Thyroid gland (tissue), 4 donors: ENCODE measurements at regions not wholly inside any gene's neighbourhood (a gene's known extent, or its start where the extent isn't known, plus 50 kb on each side); places are given as distances from the start of the nearest gene placed in this dataset.

Experiments
- DNase-seq, 2 donors: peaks; one replicate each; pipeline ENCODE4 v3.0.0-alpha.2; 2019
- H3K27ac ChIP-seq, 3 donors: fragments of 200-600 bp; sonication (generic); 1 replicate in 2 of 3; 2 replicates in 1 of 3; pipeline ENCODE4 v1.5.1; 2016 to 2019; ENCODE audit warnings: mild to moderate bottlenecking in 1 of 3, moderate library complexity in 1 of 3
- H3K27me3 ChIP-seq: fragments of 200-600 bp; sonication (generic); one replicate; pipeline ENCODE4 v1.5.1; 2019
- H3K36me3 ChIP-seq, 2 donors: fragments of 200-600 bp; sonication (generic); one replicate each; pipeline ENCODE4 v1.5.1; 2016 to 2019
- H3K4me1 ChIP-seq, 2 donors: fragments of 200-600 bp; sonication (generic); one replicate each; pipeline ENCODE4 v1.5.1; 2017 to 2019
- H3K4me3 ChIP-seq, 3 donors: fragments of 200-600 bp; sonication (generic); replicated peaks in 1 of 3; 1 replicate in 2 of 3; 2 replicates in 1 of 3; pipeline ENCODE4 v1.5.1; 2016; ENCODE audit warnings: mild to moderate bottlenecking in 1 of 3
- H3K9me3 ChIP-seq: fragments of 200-600 bp; sonication (generic); one replicate; pipeline ENCODE4 v1.5.1; 2017
- POLR2A ChIP-seq, 2 donors: fragments of 450-650 bp; IDR thresholded peaks; one replicate each; pipeline ENCODE4 v1.6.1; 2017; ENCODE audit warnings: antibody characterized with exemption in 2 of 2, mild to moderate bottlenecking in 2 of 2, moderate library complexity in 1 of 2
- WGBS, 2 donors: methylation state at CpG; one replicate each; pipeline ENCODE4 v1.1.5; 2017; 5-methylcytosine and 5-hydroxymethylcytosine counted together
- intact Hi-C: fragments of 100-400 bp; cut with DNase I; formaldehyde crosslinking; loops from one replicate; pipeline ENCODE4 v1.15.1; 2023
- TF ChIP-seq, protein P1 (sequence below), 6 experiments: fragments of 200-600 bp in 3 of 6; fragments of 450-650 bp in 3 of 6; sonication (generic) in 3 of 6; IDR thresholded peaks; one replicate each; pipeline ENCODE4 v1.5.1; 2016 to 2019; ENCODE audit warnings: antibody characterized with exemption in 6 of 6, mild to moderate bottlenecking in 2 of 6, inconsistent platforms in 1 of 6, moderate library complexity in 1 of 6

DNA sequence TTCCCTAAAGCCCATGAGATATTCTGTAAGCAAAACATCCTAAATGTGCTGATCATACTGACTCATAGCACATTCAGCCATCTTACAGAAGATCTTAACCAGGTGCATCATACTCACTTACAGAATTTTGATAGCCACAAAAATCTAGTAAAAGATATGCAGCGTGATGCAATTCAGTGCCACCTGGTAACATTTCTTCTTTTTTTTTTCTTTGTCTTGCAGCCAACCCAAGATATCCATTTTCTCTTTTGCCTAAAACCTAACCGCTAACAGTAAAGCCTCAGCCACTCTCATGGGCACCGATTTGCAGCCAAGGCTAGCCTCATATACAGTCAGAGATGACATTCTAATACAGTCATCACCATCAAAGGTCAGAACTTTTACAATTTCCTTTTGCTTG lies 293.3 kb downstream of the HACE1 start:
- Histone ChIP-seq H3K9me3 (no peaks in the 10 kb centered on the region), H3K27ac (no peak overlapping the region), H3K4me3 (no peak overlapping the region), H3K27me3 (no peaks in the 10 kb centered on the region), H3K4me1 (no peaks in the 10 kb centered on the region), H3K36me3 (no peaks in the 10 kb centered on the region)
- 77 to 82% methylated on average over 3 of the region's 3 CpGs for WGBS, 2 donors
- DNase-seq, result no peak
- intact Hi-C loops, result no loop called here
- TF ChIP-seq POLR2A (IDR thresholded peaks at IDR 0.05), result no peak
- TF ChIP-seq, protein P1, sequence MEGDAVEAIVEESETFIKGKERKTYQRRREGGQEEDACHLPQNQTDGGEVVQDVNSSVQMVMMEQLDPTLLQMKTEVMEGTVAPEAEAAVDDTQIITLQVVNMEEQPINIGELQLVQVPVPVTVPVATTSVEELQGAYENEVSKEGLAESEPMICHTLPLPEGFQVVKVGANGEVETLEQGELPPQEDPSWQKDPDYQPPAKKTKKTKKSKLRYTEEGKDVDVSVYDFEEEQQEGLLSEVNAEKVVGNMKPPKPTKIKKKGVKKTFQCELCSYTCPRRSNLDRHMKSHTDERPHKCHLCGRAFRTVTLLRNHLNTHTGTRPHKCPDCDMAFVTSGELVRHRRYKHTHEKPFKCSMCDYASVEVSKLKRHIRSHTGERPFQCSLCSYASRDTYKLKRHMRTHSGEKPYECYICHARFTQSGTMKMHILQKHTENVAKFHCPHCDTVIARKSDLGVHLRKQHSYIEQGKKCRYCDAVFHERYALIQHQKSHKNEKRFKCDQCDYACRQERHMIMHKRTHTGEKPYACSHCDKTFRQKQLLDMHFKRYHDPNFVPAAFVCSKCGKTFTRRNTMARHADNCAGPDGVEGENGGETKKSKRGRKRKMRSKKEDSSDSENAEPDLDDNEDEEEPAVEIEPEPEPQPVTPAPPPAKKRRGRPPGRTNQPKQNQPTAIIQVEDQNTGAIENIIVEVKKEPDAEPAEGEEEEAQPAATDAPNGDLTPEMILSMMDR (IDR thresholded peaks at IDR 0.05), result no peak

DNA sequence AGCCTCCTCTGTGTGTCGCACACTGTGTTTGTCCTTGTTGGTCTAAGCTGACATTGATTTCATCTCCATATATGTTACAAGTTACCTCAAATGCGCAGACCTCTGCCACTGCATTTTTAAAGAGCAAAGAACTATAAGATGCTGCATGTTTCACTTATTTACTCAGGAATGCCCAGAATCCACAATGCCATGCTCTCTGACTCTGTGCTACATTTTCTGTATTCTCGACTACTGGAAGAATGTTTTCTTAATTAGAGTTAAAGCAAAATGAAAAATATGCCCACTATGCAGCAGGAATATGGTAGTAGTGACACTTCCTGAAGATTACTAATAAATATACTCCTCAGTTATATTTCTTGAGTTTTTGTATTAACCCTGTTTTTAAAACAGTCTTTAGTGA lies 296.4 kb downstream of the HACE1 start:
- Histone ChIP-seq H3K4me1 (no peaks in the 10 kb centered on the region), H3K36me3 (no peaks in the 10 kb centered on the region), H3K27me3 (no peaks in the 10 kb centered on the region), H3K9me3 (no peaks in the 10 kb centered on the region), H3K4me3 (no peak overlapping the region), H3K27ac (no peak overlapping the region)
- intact Hi-C loops, result no loop called here
- WGBS, 2 donors, result 74 to 75% methylated on average over 3 of the region's 3 CpGs
- TF ChIP-seq, protein P1 (IDR thresholded peaks at IDR 0.05), result no peak
- no peak for TF ChIP-seq POLR2A (IDR thresholded peaks at IDR 0.05)
- DNase-seq, result no peak

DNA sequence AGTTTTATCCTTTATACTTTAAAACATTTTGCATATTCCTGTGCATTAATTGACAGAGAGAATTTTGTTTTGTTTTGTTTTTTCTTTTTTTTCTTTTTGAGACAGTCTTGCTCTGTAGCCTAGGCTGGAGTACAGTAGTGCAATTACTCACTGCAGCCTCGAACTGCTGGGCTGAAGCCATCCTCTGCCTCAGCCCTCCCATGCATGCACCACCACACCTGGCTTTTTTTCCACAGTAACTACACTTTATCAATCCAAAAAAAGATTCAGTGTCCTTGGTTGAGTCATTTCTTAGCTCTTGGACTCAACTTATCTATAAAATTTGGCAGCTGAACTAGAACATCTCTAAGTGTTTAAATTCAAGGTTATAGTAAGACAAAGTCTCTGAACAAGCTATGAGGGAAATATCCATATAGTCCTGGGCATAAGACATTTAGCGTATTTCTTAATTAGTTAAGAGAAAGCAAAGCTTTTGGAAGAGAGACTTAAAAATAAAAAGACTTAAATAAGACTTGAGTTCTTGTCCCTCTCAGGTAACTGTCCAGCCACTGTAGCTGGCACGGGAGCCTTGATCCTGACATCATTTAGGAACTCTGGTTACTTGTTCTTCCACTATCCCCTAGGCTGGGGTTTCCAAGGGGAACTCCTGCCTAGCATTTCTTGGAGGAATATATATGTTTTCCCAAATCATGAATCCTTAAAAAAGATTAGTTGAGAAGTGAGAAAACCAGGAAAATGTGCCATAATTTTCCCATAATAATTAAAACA lies 300.1 kb downstream of the HACE1 start:
- WGBS, 2 donors, result 83 to 88% methylated on average over 3 of the region's 3 CpGs
- intact Hi-C loops, result no loop called here
- no peak for DNase-seq

DNA sequence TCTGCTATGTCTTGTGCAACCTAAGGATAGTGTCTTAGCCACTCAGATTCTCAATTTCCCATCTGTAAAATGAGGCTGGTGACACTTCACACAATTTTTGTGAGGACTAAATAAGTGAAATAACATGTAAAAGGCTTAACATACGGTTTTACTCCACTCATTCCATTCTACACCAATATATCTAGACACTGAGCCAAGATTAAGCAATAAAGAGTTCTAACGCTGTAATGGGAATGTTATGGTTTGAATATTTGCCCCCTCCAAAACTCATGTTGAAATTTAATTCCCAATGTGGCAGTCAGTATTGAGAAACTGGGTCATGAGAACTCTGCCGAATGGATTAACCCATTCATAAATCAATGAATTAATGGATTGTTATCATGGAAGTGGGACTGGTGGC lies 301.0 kb downstream of the HACE1 start:
- TF ChIP-seq POLR2A (IDR thresholded peaks at IDR 0.05), result no peak
- TF ChIP-seq, protein P1 (IDR thresholded peaks at IDR 0.05), result no peak
- H3K36me3 ChIP-seq, result no peaks in the 10 kb centered on the region
- H3K9me3 ChIP-seq, result no peaks in the 10 kb centered on the region
- H3K4me1 ChIP-seq, result no peaks in the 10 kb centered on the region
- no peaks in the 10 kb centered on the region for H3K27me3 ChIP-seq
- DNase-seq, result no peak
- H3K27ac ChIP-seq, result no peak overlapping the region
- H3K4me3 ChIP-seq, result no peak overlapping the region
- intact Hi-C loops, result no loop called here
- 75 to 82% methylated on average over 3 of the region's 3 CpGs for WGBS, 2 donors

More for the DNA sequence above, 300.1 kb downstream of the HACE1 start:
- no peaks in the 10 kb centered on the region for H3K4me1 ChIP-seq
- H3K4me3 ChIP-seq, result no peak overlapping the region
- H3K36me3 ChIP-seq, result no peaks in the 10 kb centered on the region
- H3K27ac ChIP-seq, result no peak overlapping the region
- no peaks in the 10 kb centered on the region for H3K9me3 ChIP-seq
- TF ChIP-seq, protein P1 (IDR thresholded peaks at IDR 0.05), result no peak
- TF ChIP-seq POLR2A (IDR thresholded peaks at IDR 0.05), result no peak
- H3K27me3 ChIP-seq, result no peaks in the 10 kb centered on the region

DNA sequence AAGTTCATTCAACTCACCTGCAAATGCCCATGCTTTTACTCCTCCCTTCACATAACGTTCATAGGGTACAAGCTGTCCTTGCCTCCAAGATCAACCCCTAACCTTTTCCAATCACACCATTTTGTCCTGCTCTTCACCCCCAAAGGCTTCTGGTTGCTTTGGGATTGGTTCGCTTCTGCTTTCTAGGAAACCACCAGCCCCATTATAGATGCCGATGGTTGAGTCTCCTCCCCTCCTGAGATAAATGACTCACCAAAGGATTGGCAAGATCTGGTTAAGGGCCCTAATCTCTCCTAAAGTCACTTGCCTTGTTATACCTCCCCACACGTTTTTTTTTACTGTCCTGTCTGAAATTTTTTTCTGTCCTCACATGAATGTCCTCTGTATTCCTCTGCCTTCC lies 311.4 kb downstream of the HACE1 start:
- no peaks in the 10 kb centered on the region for H3K9me3 ChIP-seq
- H3K27ac ChIP-seq, result no peak overlapping the region
- no peak overlapping the region for H3K4me3 ChIP-seq
- intact Hi-C loops, result no loop called here
- no peaks in the 10 kb centered on the region for H3K27me3 ChIP-seq
- no peak for TF ChIP-seq POLR2A (IDR thresholded peaks at IDR 0.05)
- TF ChIP-seq, protein P1 (IDR thresholded peaks at IDR 0.05), result no peak
- DNase-seq, result no peak
- H3K36me3 ChIP-seq, result no peaks in the 10 kb centered on the region
- WGBS, 2 donors, result 69 to 73% methylated on average over 4 of the region's 4 CpGs
- H3K4me1 ChIP-seq, result no peaks in the 10 kb centered on the region
